ENCODE measurements at regions not wholly inside any gene's neighbourhood (a gene's known extent, or its start where the extent isn't known, plus 50 kb on each side); places are given as distances from the start of the nearest gene placed in this dataset.

DNA sequence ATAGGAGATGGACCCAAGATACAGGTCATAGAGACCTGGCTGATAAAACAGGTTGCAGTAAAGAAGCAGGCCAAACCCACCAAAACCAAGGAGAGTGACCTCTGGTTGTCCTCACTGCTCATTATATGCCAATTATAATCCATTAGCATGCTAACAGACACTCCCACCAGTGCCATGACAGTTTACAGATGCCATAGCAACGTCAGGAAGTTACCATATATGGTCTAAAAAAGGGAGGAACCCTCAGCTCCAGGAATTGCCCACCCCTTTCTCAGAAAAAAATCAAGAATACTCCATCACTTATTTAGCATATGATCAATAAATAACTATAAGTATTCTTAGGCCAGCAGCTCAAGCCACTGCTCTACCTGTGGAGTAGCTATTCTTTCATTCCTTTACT is 574.7 kb upstream of the ID2 start:
- no peak for TF ChIP-seq EZH2 (IDR thresholded peaks at IDR 0.05; ENCODE audit: insufficient read depth, poor library complexity, severe bottlenecking)
- TF ChIP-seq EZH2phosphoT487 (IDR thresholded peaks at IDR 0.05; ENCODE audit: insufficient read depth, low read depth): no peak

All from GM23248 (cell line).